CD4-positive, alpha-beta T cell treated with Interleukin-21 for 1 hour (primary cell): ENCODE measurements at regions not wholly inside any gene's neighbourhood (a gene's known extent, or its start where the extent isn't known, plus 50 kb on each side); places are given as distances from the start of the nearest gene placed in this dataset.

Experiments
- DNase-seq: peaks from one replicate; pipeline ENCODE4 v3.0.0-alpha.2; 2020

- no peak for DNase-seq
These were observed 201.7 kb downstream of the RAMP3 start for GRCh38 chr7:45359250-45359649.

- DNase-seq = no peak
These were observed 202.2 kb downstream of the RAMP3 start for GRCh38 chr7:45359776-45360175.

- no peak for DNase-seq
These were observed 206.1 kb downstream of the RAMP3 start for GRCh38 chr7:45363669-45364068.

- no peak for DNase-seq
These were observed 207.8 kb downstream of the RAMP3 start for GRCh38 chr7:45365341-45365740.

GRCh38 chr7:45366475-45366874 lies 207.7 kb upstream of the ADCY1 start:
- DNase-seq = no peak

GRCh38 chr7:45367026-45367425 lies 207.1 kb upstream of the ADCY1 start:
- no peak for DNase-seq

GRCh38 chr7:45368129-45368807 lies 205.9 kb upstream of the ADCY1 start:
- no peak for DNase-seq

- no peak for DNase-seq
These were observed 189.7 kb upstream of the ADCY1 start for GRCh38 chr7:45384499-45384898.

GRCh38 chr7:45387837-45388236 lies 186.3 kb upstream of the ADCY1 start:
- DNase-seq = no peak

GRCh38 chr7:45389073-45389872 lies 184.9 kb upstream of the ADCY1 start:
- no peak for DNase-seq

- no peak for DNase-seq
These were observed 184.0 kb upstream of the ADCY1 start for GRCh38 chr7:45390180-45390579.

- DNase-seq = no peak
These were observed 183.4 kb upstream of the ADCY1 start for GRCh38 chr7:45390731-45391130.

- no peak for DNase-seq
These were observed 182.3 kb upstream of the ADCY1 start for GRCh38 chr7:45391618-45392451.

GRCh38 chr7:45394117-45394708 lies 180.0 kb upstream of the ADCY1 start:
- no peak for DNase-seq

GRCh38 chr7:45399069-45399468 lies 175.1 kb upstream of the ADCY1 start:
- DNase-seq = no peak

- DNase-seq = no peak
These were observed 173.5 kb upstream of the ADCY1 start for GRCh38 chr7:45400680-45401079.

GRCh38 chr7:45401155-45401554 lies 173.0 kb upstream of the ADCY1 start:
- no peak for DNase-seq

- no peak for DNase-seq
These were observed 172.3 kb upstream of the ADCY1 start for GRCh38 chr7:45401851-45402250.

GRCh38 chr7:45402480-45403218 lies 171.5 kb upstream of the ADCY1 start:
- no peak for DNase-seq

GRCh38 chr7:45404622-45405021 lies 169.5 kb upstream of the ADCY1 start:
- DNase-seq = no peak

GRCh38 chr7:45407730-45408408 lies 166.3 kb upstream of the ADCY1 start:
- no peak for DNase-seq

GRCh38 chr7:45408409-45408737 lies 165.8 kb upstream of the ADCY1 start:
- no peak for DNase-seq
